HG03342 (cell line): ENCODE measurements at regions not wholly inside any gene's neighbourhood (a gene's known extent, or its start where the extent isn't known, plus 50 kb on each side); places are given as distances from the start of the nearest gene placed in this dataset.

Experiments
- ATAC-seq: cut with Tn5 transposase; IDR thresholded peaks from one replicate; pipeline ENCODE4 v1.9.1; 2021; ENCODE audit warnings: mild to moderate bottlenecking, moderate library complexity; ENCODE audit not compliant: unreplicated experiment

GRCh38 chr9:118457171-118458000 is 753.2 kb downstream of the TLR4 start:
- ATAC-seq: no peak

DNA sequence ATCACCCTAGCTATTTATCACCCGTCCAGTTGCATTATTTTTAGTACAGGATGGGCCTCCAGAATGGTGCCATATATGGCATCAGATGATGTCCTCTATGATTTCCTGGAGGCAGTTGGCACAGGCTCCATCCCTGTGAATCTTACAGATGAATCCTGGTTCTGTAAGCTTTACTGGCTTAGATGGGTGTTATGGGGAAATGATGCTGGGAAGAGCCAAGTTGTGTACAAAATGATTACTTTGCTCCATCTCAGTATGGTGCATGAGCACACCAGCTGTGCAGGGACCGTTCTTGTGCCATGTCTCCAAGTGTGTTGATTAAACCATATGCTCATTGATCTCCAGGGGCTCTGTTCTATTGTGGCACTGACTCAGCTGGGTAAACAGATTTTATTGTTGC is 755.7 kb downstream of the TLR4 start:
- ATAC-seq: no peak

DNA sequence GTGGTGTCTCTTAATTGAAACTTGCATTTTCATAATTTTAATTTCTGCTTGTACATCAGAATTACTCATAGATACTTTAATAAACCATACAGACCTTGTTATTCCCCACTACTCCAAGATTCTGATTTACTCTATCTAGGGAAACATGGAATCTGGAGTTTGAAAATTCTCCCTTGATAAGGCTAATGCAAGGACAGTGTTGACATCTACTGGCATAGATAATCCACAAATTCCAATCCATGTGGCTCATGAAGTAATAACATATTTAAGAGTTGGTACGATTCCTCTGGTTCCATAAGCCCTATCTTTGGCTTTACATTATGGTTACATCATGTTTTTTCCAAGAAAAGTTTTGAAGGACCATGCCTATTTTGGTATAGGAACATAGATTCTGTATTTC is 759.2 kb downstream of the TLR4 start:
- no peak for ATAC-seq

DNA sequence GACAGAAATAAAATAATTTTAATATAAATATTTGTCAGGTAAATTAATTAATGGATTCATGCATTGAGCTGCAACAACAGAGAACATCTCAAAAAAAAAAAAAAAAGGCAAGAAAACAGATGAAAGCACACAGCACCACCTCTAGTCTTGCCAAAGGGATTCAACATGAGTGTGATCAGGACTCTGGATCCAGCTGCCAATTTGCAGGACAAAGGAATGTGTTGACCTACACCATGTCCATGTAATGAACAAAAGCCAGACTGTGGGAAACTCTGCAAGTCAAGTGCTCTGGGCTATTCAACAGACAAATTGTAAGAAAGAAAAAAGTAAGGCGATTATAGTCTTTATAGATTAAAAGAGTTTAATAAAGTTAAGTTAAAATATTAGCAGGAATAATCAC is 769.3 kb downstream of the TLR4 start:
- no peak for ATAC-seq

DNA sequence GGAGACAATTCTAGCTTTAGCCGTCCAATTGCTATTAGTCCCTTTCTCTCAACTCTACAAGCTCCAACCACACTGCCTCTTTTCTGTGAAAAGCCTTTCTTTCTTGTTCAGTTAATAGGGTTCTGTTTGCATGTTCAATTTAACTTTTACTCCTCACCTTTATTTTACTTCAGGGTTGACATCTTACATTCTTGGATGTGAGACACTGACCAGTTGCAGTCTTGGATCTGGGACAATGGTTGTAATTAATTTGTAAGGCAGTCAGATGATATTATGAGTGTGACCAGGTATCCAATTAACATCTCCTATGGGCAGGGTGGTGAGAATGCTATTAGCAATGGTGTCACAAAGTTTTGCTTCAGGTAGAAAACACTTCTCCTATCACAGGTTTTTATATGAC is 774.5 kb downstream of the TLR4 start:
- no peak for ATAC-seq

DNA sequence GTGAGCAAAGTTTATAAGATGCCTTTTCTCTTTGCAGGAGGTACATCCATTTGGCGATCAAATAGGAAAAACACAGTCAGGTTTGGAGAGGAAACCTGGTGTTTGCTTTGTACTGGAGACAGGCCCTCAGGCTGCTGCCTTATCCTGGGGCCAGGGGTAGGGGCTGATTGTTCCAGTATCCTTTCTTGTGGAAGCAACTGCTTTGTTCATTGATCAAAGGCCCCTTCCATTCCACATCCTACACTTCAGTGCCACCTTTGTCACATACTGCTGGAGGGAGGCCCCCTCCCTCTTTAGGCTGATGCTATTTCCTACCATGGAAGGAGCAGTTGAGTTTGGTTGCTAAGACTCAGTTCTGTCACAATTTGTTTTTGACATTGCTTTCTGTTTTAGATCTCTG is 778.1 kb downstream of the TLR4 start:
- ATAC-seq: no peak

DNA sequence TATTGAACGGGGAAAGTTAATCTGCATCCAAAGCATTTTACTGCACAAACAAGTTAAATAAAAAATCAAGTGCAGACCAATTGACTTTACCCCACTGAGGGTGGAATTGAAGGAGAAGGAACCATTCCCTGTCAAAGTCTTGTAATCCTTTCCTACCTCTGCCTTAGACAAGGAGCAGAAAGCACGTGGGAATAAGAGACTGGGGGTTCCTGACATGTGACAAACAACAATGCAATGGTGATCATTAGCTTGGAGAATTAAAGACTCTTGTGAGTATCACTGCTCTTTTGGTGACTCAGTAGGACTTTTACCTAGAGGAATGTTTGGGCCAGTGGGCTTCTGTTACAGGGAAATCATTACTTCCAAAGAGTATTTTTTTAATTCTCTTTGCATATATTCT is 779.5 kb downstream of the TLR4 start:
- ATAC-seq: no peak

GRCh38 chr9:118503236-118503635 is 799.0 kb downstream of the TLR4 start:
- ATAC-seq: no peak

DNA sequence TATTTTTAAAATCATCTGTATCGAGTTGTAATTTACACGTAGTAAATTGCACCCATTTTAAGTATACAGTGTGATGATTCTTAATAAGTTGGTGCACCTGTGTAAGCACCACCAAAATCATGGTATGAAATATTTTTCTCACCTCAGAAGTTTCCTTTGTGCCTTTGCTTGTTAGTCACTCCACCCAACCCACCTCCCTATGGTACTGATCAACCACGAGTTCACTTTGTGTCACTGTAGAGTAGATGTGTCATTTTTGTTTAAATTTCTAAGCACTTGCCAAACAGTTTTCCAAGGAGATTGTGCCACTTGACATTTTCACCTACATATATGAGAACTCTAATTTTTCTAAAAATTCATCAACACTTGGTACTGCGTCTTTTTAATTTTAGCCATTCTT is 806.5 kb downstream of the TLR4 start:
- no peak for ATAC-seq

DNA sequence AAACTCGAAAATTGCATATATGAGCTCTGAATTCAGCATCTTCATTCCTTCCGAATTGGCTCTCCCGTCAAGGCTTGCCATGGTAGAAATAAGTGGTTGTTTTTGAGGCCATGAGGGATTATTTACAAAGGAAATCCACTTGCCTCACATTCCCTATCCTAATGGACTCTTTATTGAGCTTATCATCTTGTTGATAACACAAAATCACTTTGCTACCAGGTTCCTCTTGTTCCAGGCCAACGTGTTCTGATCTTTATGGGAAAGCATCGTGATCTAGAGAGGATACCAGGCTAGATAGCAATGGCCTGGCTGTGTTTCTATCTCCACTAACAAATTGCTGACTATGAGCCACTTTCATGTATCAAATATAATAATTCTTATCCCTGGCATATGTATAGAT is 811.7 kb downstream of the TLR4 start:
- no peak for ATAC-seq

DNA sequence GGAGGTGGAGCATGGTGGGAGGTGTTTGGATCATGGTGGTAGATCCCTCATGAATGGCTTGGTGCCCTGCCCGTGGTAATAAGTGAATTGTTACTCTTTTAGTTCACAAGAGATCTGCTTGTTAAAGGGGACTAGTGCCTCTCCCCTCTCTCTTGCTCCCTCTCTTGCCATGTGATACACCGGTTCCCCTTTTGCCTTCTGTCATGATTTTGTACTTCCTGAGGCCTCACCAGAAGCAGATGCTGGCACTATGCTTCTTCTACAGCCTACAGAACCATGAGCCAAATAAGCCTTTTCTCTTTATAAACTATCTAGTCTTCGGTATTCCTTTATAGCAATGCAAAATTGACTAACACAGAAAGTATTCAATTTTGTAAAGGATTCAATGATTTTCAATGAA is 817.1 kb downstream of the TLR4 start:
- ATAC-seq: no peak

- peak; percentile 94 for ATAC-seq
Observed at GRCh38 chr9:118522093-118523028, 818.2 kb downstream of the TLR4 start.

DNA sequence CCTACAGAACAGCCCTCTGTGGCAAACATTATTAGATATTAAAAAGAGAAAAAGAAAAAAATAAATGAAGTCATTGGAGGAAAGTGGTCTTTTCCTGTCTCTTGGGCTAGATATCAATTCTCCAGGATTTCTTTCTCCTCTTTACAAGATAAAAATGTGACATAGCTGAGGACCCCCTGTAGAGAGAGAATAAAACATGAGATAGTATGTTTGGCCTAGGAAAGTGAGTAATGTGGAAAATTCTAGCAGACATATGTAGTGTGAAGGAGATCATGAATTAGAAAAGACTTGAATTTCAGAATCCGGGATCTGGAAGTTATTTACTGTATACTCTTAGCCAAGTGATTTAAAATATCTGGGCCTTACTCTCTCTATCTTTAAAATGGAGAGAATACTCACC is 823.1 kb downstream of the TLR4 start:
- no peak for ATAC-seq

DNA sequence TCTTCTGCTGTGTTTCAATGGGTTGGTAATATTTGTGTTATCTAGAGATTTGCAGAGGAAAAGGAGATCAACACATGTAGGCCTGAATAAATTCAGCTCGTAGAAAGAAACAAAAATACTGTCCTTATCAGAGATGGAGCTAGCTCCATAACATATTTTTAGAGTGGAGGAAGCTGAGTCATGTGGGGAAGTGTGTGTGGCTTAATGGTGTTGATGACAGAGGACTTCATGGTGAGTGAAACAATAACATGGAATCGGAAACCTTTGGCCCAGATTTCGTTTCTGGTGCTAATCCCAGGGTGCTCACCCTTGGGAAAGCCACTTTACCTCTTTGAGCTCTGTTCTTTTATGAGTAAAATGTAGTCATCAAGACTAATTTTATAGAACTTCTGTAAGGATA is 825.0 kb downstream of the TLR4 start:
- peak; percentile 52 for ATAC-seq

DNA sequence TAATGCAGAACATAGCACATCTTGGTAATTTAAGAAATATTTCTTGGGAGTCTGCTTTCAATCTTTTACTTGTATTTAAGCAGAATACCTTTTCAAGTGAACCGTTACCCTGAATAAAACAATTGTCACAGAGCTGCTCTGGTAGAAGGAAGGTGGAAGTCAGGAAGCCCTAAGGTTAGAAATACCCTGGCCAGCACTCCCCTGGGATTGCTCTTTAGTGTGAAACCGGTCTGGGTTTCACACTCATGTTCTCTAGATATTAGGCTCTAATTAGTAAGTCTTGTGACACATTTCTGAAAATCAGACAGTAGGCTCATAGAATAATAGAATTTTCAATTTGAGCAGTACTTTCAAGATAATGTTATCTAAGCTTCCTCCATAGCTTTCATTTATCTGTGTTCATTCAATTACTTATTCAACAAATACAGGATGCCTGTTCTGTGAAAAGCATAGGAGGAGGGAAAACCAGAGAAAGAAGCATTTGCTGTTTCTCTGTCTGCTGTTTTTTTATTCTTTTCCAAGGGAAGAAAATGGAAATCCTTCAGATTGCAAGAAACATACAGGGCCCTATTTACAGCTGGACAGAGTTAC is 825.5 kb downstream of the TLR4 start:
- ATAC-seq: peak; percentile 94

DNA sequence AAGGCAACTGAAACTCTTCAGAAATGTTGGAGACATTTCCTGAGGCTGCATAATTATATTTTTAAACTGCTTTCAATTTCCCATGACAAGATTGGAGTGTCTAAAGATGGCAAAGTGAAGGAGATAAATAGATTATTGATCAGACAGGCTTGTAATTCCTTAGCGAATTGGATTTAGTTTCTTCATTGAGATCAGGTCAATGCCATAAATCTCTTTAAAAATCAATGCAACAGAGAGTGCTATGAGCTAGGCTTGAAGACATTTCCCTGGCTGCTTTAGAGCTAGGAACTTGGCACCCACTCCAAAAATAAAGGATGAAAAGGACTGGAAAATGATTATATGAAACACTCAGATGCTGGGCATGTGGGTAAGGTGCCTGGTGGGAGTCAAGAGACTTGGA is 828.4 kb downstream of the TLR4 start:
- ATAC-seq: no peak

DNA sequence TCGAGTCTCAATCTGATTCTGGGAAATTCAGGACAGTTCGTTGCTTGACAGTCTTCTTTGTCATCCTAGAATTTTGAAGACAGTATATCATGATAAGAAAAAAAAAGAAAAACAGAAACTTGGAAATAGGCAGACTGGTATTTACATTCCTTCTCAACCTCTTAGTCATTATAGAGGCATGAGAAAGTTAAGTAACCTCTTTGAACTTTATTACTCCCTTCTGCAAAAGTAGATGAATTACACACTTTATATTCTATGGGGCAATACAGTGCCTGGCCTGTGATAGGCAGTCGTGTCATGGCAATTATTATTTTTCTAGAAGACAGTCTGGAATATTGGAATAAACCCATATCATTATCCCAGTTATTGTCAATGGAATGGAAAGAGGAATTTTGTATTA is 828.9 kb downstream of the TLR4 start:
- no peak for ATAC-seq

DNA sequence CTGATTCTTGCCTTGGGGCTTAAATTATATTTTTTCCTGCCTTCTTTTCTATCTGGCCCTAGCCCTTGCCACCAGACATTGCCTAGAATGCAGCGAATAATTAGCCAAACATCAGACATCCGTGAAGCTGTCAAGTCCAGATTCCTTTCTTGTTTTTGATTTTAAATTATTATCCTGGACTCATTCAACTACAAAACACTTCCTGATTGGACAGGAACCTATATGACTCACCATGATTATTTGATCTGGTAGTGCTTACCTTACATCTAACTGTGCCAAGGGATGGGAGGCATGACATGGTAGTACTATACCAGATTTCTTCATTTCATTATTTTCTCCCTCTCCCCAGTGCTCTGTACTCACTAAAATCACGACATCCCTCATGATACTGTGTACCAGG is 829.6 kb downstream of the TLR4 start:
- no peak for ATAC-seq

DNA sequence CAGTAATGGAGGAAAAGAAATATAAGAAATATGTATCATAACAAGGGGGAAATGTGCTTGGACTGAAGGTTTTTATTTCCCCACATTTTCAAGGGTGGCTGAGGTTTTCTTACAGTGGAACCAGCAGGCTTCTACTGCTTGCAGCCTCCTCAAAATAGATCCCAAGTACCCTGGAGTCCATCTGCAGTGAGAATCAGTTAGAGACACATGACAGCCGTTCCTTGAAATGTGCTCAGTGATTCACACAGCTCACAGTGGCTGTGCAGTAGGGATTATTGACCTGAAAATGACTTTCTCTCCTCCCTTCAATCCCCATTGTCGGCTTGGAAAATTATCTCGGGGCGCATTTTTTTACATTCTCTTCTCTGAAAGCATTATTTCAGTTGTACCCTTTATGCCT is 832.0 kb downstream of the TLR4 start:
- ATAC-seq: no peak

DNA sequence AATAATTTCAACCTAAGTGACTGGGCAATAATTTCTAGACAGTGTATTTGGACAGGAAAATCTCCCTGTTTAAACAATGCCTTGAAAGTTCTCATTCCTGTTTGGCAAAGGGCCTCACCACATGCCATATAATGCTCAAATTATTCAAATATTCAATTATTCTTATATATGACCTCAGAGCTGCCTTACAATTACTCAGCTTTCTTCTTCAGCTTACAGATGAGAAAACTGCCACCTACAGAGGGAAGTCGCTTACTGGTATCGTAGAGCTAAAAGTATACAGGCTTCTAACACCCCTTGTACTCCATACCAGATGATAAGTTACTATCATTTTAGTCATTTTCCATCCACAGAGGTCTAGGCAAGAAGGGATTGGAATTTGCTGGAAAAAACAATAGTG is 830.3 kb downstream of the BRINP1 start:
- no peak for ATAC-seq

DNA sequence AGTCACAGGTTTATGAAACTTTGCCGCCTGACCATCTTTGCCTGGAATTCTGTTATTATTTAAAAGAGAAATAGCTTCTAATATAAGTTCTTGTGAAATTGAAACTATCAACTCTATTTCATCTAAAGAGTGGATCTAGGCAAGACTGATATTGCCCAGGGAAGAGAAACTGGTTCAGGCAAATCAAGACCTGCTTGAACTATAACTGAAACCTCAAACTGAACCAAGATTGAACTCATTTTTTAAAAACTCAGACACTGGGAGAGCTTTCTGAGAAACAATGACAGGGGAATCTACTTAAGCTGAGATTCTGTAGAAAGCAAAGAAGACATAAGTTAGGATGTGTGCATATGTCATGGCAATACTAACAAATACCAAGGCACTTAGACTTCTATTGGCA is 815.8 kb downstream of the BRINP1 start:
- no peak for ATAC-seq

- ATAC-seq: no peak
Observed at GRCh38 chr9:118554987-118555386, 814.2 kb downstream of the BRINP1 start.
